HCT116 (cell line): ENCODE measurements at regions not wholly inside any gene's neighbourhood (a gene's known extent, or its start where the extent isn't known, plus 50 kb on each side); places are given as distances from the start of the nearest gene placed in this dataset.

Experiments
- ATAC-seq: fragments of 200-7000 bp; cut with Tn5 transposase; 2 replicates; pipeline ENCODE4 v1.9.1; 2020; ENCODE audit warnings: mild to moderate bottlenecking, moderate library complexity
- BruUV-seq: library from RNA; stranded (reverse); fragments of 400-500 nt; replicated peaks from 2 replicates; lab custom pipeline; 2021; lab: Mats Ljungman, UMichigan
- CTCF ChIA-PET: fragments of 300-600 bp; sonication (Branson Sonifier 250); formaldehyde crosslinking; loops from one replicate; lab custom pipeline; 2021; ENCODE audit warnings: antibody characterized with exemption; lab: Charles Lee
- POLR2A ChIA-PET: fragments of 300-600, 350-600 bp; sonication (Branson Sonifier 250); formaldehyde crosslinking; loops from one replicate; lab custom pipeline; 2021; ENCODE audit warnings: antibody characterized with exemption; lab: Charles Lee
- RAD21 ChIA-PET, 2 experiments: fragments of 300-600 bp; sonication (Branson Sonifier 250); formaldehyde crosslinking; loops; one replicate each; lab custom pipeline; 2023; ENCODE audit warnings: low total read pairs in 2 of 2; ENCODE audit not compliant: uncharacterized antibody in 2 of 2, unreplicated experiment in 2 of 2, low non-redundant PET in 1 of 2; lab: Charles Lee
- DNase-seq: peaks from one replicate; pipeline ENCODE4 v3.0.0-alpha.2; 2010; ENCODE audit warnings: low read depth, low spot score
- H2AFZ ChIP-seq: fragments of 200-600 bp; shearing (Covaris generic), sonication (generic); 2 replicates; pipeline ENCODE4 v1.6.1; 2017; ENCODE audit warnings: low read depth, mixed run types, mixed read lengths, antibody characterized with exemption, low read length; ENCODE audit not compliant: poor library complexity, severe bottlenecking
- H3K27ac ChIP-seq: 2 replicates; pipeline ENCODE4 v1.5.1; 2012; ENCODE audit warnings: low read depth, low read length
- H3K27me3 ChIP-seq: fragments of 200-600 bp; sonication (generic); 2 replicates; pipeline ENCODE4 v1.6.1; 2016; ENCODE audit warnings: mixed run types, low read length, mixed read lengths; ENCODE audit not compliant: insufficient read depth
- H3K36me3 ChIP-seq, 2 experiments: fragments of 200-500 bp in 1 of 2; fragments of 200-600 bp in 1 of 2; sonication (Bioruptor generic) in 1 of 2; sonication (generic) in 1 of 2; 2 replicates each; pipeline versions ENCODE4 v1.5.1 to v1.6.1; 2014 to 2016; ENCODE audit warnings: low read length in 2 of 2, inconsistent platforms in 1 of 2, mixed read lengths in 1 of 2, mixed run types in 1 of 2; ENCODE audit not compliant: insufficient read depth in 2 of 2, control insufficient read depth in 1 of 2
- H3K4me1 ChIP-seq, 2 experiments: fragments of 200-600 bp in 1 of 2; sonication (generic) in 1 of 2; 2 replicates each; pipeline versions ENCODE4 v1.5.1 to v1.6.1; 2012 to 2017; ENCODE audit warnings: low read length in 2 of 2, inconsistent platforms in 1 of 2, mild to moderate bottlenecking in 1 of 2, mixed read lengths in 1 of 2, mixed run types in 1 of 2, moderate library complexity in 1 of 2; ENCODE audit not compliant: insufficient read depth in 2 of 2, control insufficient read depth in 1 of 2
- H3K4me2 ChIP-seq: fragments of 200-600 bp; sonication (generic); 2 replicates; pipeline ENCODE4 v1.6.1; 2017; ENCODE audit warnings: mixed run types, low read length, mixed read lengths
- H3K4me3 ChIP-seq, 2 experiments: fragments of 200-600 bp in 1 of 2; sonication (generic) in 1 of 2; replicated peaks in 1 of 2; 2 replicates each; pipeline ENCODE4 v1.5.1; 2011 to 2016; ENCODE audit warnings: low read length in 2 of 2, control low read depth in 1 of 2, low read depth in 1 of 2, mild to moderate bottlenecking in 1 of 2, mixed read lengths in 1 of 2, mixed run types in 1 of 2
- H3K79me2 ChIP-seq: fragments of 200-600 bp; sonication (generic); 2 replicates; pipeline ENCODE4 v1.6.1; 2017; ENCODE audit warnings: mild to moderate bottlenecking, mixed run types, low read length, moderate library complexity, mixed read lengths; ENCODE audit not compliant: insufficient read depth
- H3K9ac ChIP-seq: fragments of 200-600 bp; sonication (generic); 2 replicates; pipeline ENCODE4 v1.6.1; 2016; ENCODE audit warnings: low read length, mixed read lengths
- H3K9me2 ChIP-seq: fragments of 200-600 bp; sonication (generic), shearing (Covaris generic); 2 replicates; pipeline ENCODE4 v1.6.1; 2017; ENCODE audit warnings: mixed run types, mild to moderate bottlenecking, moderate library complexity; ENCODE audit not compliant: insufficient read depth
- H3K9me3 ChIP-seq, 2 experiments: fragments of 200-500 bp in 1 of 2; fragments of 200-600 bp in 1 of 2; sonication (Bioruptor generic) in 1 of 2; sonication (generic) in 1 of 2; 2 replicates each; pipeline ENCODE4 v1.6.1; 2014 to 2017; ENCODE audit warnings: low read length in 2 of 2, mixed read lengths in 2 of 2, inconsistent platforms in 1 of 2, low read depth in 1 of 2, mild to moderate bottlenecking in 1 of 2, mixed run types in 1 of 2, moderate library complexity in 1 of 2; ENCODE audit not compliant: control insufficient read depth in 1 of 2, insufficient read depth in 1 of 2
- H4K20me1 ChIP-seq: fragments of 200-600 bp; sonication (generic), shearing (Covaris generic); 2 replicates; pipeline ENCODE4 v1.6.1; 2017; ENCODE audit warnings: mixed run types, mild to moderate bottlenecking, moderate library complexity; ENCODE audit not compliant: insufficient read depth
- ATF3 ChIP-seq: IDR thresholded peaks from 2 replicates; pipeline ENCODE4 v1.6.1; 2012
- CBX3 ChIP-seq: IDR thresholded peaks from 2 replicates; pipeline ENCODE4 v1.6.1; 2012; ENCODE audit warnings: low read depth
- CEBPB ChIP-seq: IDR thresholded peaks from 2 replicates; pipeline ENCODE4 v1.6.1; 2012; ENCODE audit warnings: low read depth
- CTCF ChIP-seq, 3 experiments: fragments of 200-600 bp in 1 of 3; sonication (generic) in 1 of 3; IDR thresholded peaks in 2 of 3; conservative IDR thresholded peaks in 1 of 3; 2 replicates each; pipeline ENCODE4 v1.5.1; 2012 to 2017; ENCODE audit warnings: low read depth in 2 of 3, low read length in 2 of 3, antibody characterized with exemption in 1 of 3, borderline replicate concordance in 1 of 3, control low read depth in 1 of 3, mild to moderate bottlenecking in 1 of 3, mixed read lengths in 1 of 3, mixed run types in 1 of 3, moderate library complexity in 1 of 3; ENCODE audit not compliant: insufficient read depth in 1 of 3
- EGR1 ChIP-seq: IDR thresholded peaks from 2 replicates; pipeline ENCODE4 v1.6.1; 2012; ENCODE audit warnings: low read depth
- ELF1 ChIP-seq: IDR thresholded peaks from 2 replicates; pipeline ENCODE4 v1.6.1; 2012; ENCODE audit warnings: low read depth, borderline replicate concordance
- EZH2 ChIP-seq: fragments of 200-600 bp; sonication (generic); IDR thresholded peaks from 2 replicates; pipeline ENCODE4 v1.6.1; 2017; ENCODE audit warnings: antibody characterized with exemption, mixed run types
- EZH2phosphoT487 ChIP-seq: fragments of 200-600 bp; IDR thresholded peaks from 2 replicates; pipeline ENCODE4 v1.6.1; 2018; ENCODE audit warnings: antibody characterized with exemption, borderline replicate concordance
- JUND ChIP-seq: IDR thresholded peaks from 2 replicates; pipeline ENCODE4 v1.6.1; 2012
- POLR2A ChIP-seq: IDR thresholded peaks from 2 replicates; pipeline ENCODE4 v1.7.0; 2011; ENCODE audit warnings: borderline replicate concordance; ENCODE audit not compliant: insufficient read depth, insufficient read length; ENCODE audit errors: extremely low read depth
- POLR2AphosphoS5 ChIP-seq: IDR thresholded peaks from 2 replicates; pipeline ENCODE4 v1.6.1; 2011; ENCODE audit warnings: mild to moderate bottlenecking, low read depth, low read length, moderate library complexity
- SIN3A ChIP-seq: IDR thresholded peaks from 2 replicates; pipeline ENCODE4 v1.6.1; 2012; ENCODE audit warnings: low read depth
- SP1 ChIP-seq: IDR thresholded peaks from 2 replicates; pipeline ENCODE4 v1.6.1; 2012; ENCODE audit warnings: low read depth
- TCF7L2 ChIP-seq: IDR thresholded peaks from 2 replicates; pipeline ENCODE4 v1.7.0; 2011; ENCODE audit warnings: borderline replicate concordance, inconsistent platforms; ENCODE audit not compliant: insufficient read depth, insufficient read length; ENCODE audit errors: extremely low read depth
- YY1 ChIP-seq: IDR thresholded peaks from 2 replicates; pipeline ENCODE4 v1.6.1; 2011; ENCODE audit warnings: low read length, low read depth, moderate library complexity, mild to moderate bottlenecking; ENCODE audit not compliant: insufficient replicate concordance; ENCODE audit errors: extremely low read depth
- ZBTB33 ChIP-seq: IDR thresholded peaks from 2 replicates; pipeline ENCODE4 v1.6.1; 2011; ENCODE audit warnings: mild to moderate bottlenecking, low read length, moderate library complexity; ENCODE audit not compliant: insufficient replicate concordance; ENCODE audit errors: extremely low read depth
- ZFX ChIP-seq: fragments of 450-650 bp; IDR thresholded peaks from 2 replicates; pipeline ENCODE4 v1.6.1; 2017
- ZNF274 ChIP-seq: fragments of 200-500 bp; sonication (Bioruptor generic); IDR thresholded peaks from 2 replicates; pipeline ENCODE4 v1.6.1; 2014; ENCODE audit warnings: mild to moderate bottlenecking, low read depth, low read length, inconsistent platforms
- intact Hi-C: fragments of 100-400 bp; cut with micrococcal nuclease; formaldehyde crosslinking; loops from 2 replicates; pipeline ENCODE4 v1.10.0; 2022

GRCh38 chr10:20658158-20658557, 239.0 kb downstream of the NEBL start:
- Histone ChIP-seq H3K79me2 (no peaks in the 10 kb centered on the region), H3K27ac (no peak overlapping the region), H4K20me1 (no peaks in the 10 kb centered on the region), H3K4me3 (no peak overlapping the region), H2AFZ (no peak overlapping the region), H3K4me2 (no peak overlapping the region), H3K27me3 (no peaks in the 10 kb centered on the region), H3K9me2 (no peaks in the 10 kb centered on the region), H3K9ac (no peak overlapping the region), H3K36me3 (no peaks in the 10 kb centered on the region), H3K4me1 (no peaks in the 10 kb centered on the region), H3K9me3 (no peaks in the 10 kb centered on the region; a peak in 1 of 4 replicates)
- BruUV-seq: no TSS peak
- TF ChIP-seq EGR1 (no peak), POLR2A (no peak), ZBTB33 (no peak)
- ChIA-PET RAD21 (no interaction called here), POLR2A (no interaction called here), CTCF (no interaction called here)
- DNase-seq (no peak), ATAC-seq (no peak)
- intact Hi-C loops: no loop called here

- Histone ChIP-seq H3K9ac (no peak overlapping the region), H3K27me3 (no peaks in the 10 kb centered on the region), H3K79me2 (no peaks in the 10 kb centered on the region), H3K36me3 (no peaks in the 10 kb centered on the region), H3K4me3 (no peak overlapping the region), H2AFZ (no peak overlapping the region), H3K27ac (no peak overlapping the region), H3K9me3 (no peaks in the 10 kb centered on the region; a peak in 1 of 4 replicates), H4K20me1 (no peaks in the 10 kb centered on the region), H3K4me2 (no peak overlapping the region), H3K4me1 (no peaks in the 10 kb centered on the region), H3K9me2 (no peaks in the 10 kb centered on the region)
- BruUV-seq: no TSS peak
- ATAC-seq (no peak), DNase-seq (no peak)
- ChIA-PET RAD21 (no interaction called here), CTCF (no interaction called here), POLR2A (no interaction called here)
- intact Hi-C loops: no loop called here
- no peak for TF ChIP-seq EZH2phosphoT487
- TF ChIP-seq SIN3A: no peak
- TF ChIP-seq EGR1: no peak
- no peak for TF ChIP-seq CTCF (IDR thresholded peaks at IDR 0.05 in 2 of 3, conservative IDR thresholded peaks at IDR 0.05 in 1 of 3; ENCODE audit: borderline replicate concordance in 1 of 3, insufficient read depth in 1 of 3, low read depth in 2 of 3, low read length in 2 of 3)
- no peak for TF ChIP-seq TCF7L2
- TF ChIP-seq CEBPB: no peak
- TF ChIP-seq CBX3: no peak
- TF ChIP-seq SP1: no peak
- TF ChIP-seq ATF3: no peak
- TF ChIP-seq ELF1: no peak
- TF ChIP-seq YY1: no peak
- TF ChIP-seq EZH2: no peak
- no peak for TF ChIP-seq POLR2A
- no peak for TF ChIP-seq POLR2AphosphoS5
- no peak for TF ChIP-seq ZNF274
- TF ChIP-seq JUND: no peak
- TF ChIP-seq ZFX: no peak
Measured at GRCh38 chr10:20656886-20657285, 240.2 kb downstream of the NEBL start.
